Neural cell (in vitro differentiated cells): ENCODE measurements at regions not wholly inside any gene's neighbourhood (a gene's known extent, or its start where the extent isn't known, plus 50 kb on each side); places are given as distances from the start of the nearest gene placed in this dataset.

Experiments used
- H2AFZ ChIP-seq: fragments of 200-600, 300-800 bp; sonication (generic), shearing (Covaris generic); 2 replicates; pipeline ENCODE4 v1.6.0; 2014; ENCODE audit warnings: low read depth, mild to moderate bottlenecking, antibody characterized with exemption, low read length, moderate library complexity
- H3F3A ChIP-seq: fragments of 200-600 bp; shearing (Covaris generic); 2 replicates; pipeline ENCODE4 v1.6.1; 2016; ENCODE audit warnings: mild to moderate bottlenecking, moderate library complexity, mixed read lengths, antibody characterized with exemption, low read length; ENCODE audit not compliant: insufficient read depth, poor library complexity, severe bottlenecking
- H3K27ac ChIP-seq: fragments of 200-600, 300-800 bp; sonication (generic), shearing (Covaris generic); 2 replicates; pipeline ENCODE4 v1.5.1; 2014; ENCODE audit warnings: mild to moderate bottlenecking, low read length, moderate library complexity
- H3K27me3 ChIP-seq: fragments of 300-800, 200-600 bp; sonication (generic), shearing (Covaris generic); 2 replicates; pipeline ENCODE4 v1.6.0; 2014; ENCODE audit warnings: mild to moderate bottlenecking, low read depth, low read length, moderate library complexity; ENCODE audit not compliant: insufficient read depth
- H3K36me3 ChIP-seq: fragments of 300-800, 200-600 bp; sonication (generic), shearing (Covaris generic); 2 replicates; pipeline ENCODE4 v1.5.1; 2014; ENCODE audit warnings: mild to moderate bottlenecking, antibody characterized with exemption, low read length, moderate library complexity; ENCODE audit not compliant: insufficient read depth
- H3K4me2 ChIP-seq: fragments of 300-800, 200-600 bp; sonication (generic), shearing (Covaris generic); 2 replicates; pipeline ENCODE4 v1.6.0; 2014; ENCODE audit warnings: mild to moderate bottlenecking, low read length
- H3K4me3 ChIP-seq: fragments of 300-800, 200-600 bp; sonication (generic), shearing (Covaris generic); 2 replicates; pipeline ENCODE4 v1.5.1; 2014; ENCODE audit warnings: mild to moderate bottlenecking, low read length, moderate library complexity
- H3K79me2 ChIP-seq: fragments of 200-600 bp; shearing (Covaris generic); replicated peaks from 2 replicates; pipeline ENCODE4 v1.6.0; 2014; ENCODE audit warnings: mild to moderate bottlenecking, low read length, moderate library complexity; ENCODE audit not compliant: insufficient read depth
- H3K9ac ChIP-seq: fragments of 300-800, 200-600 bp; sonication (generic), shearing (Covaris generic); 2 replicates; pipeline ENCODE4 v1.6.1; 2016; ENCODE audit warnings: mild to moderate bottlenecking, low read length, mixed read lengths
- H3K9me2 ChIP-seq: fragments of 200-600 bp; shearing (Covaris generic); 2 replicates; pipeline ENCODE4 v1.6.1; 2016; ENCODE audit warnings: mild to moderate bottlenecking, low read length, mixed read lengths; ENCODE audit not compliant: insufficient read depth
- H3K9me3 ChIP-seq: fragments of 200-600, 300-800 bp; sonication (generic), shearing (Covaris generic); 2 replicates; pipeline ENCODE4 v1.6.1; 2016; ENCODE audit warnings: mild to moderate bottlenecking, mixed run types, low read length, moderate library complexity, mixed read lengths
- H4K20me1 ChIP-seq: fragments of 200-600 bp; shearing (Covaris generic); 2 replicates; pipeline ENCODE4 v1.6.1; 2016; ENCODE audit warnings: mild to moderate bottlenecking, mixed run types; ENCODE audit not compliant: insufficient read depth
- CTCF ChIP-seq: fragments of 450-650 bp; IDR thresholded peaks from 2 replicates; pipeline ENCODE4 v1.5.1; 2014; ENCODE audit warnings: antibody characterized with exemption, mild to moderate bottlenecking, moderate library complexity; ENCODE audit not compliant: poor library complexity, severe bottlenecking
- EP300 ChIP-seq: fragments of 450-650 bp; conservative IDR thresholded peaks from 2 replicates; pipeline ENCODE4 v1.6.1; 2014; ENCODE audit warnings: antibody characterized with exemption, mild to moderate bottlenecking, moderate library complexity; ENCODE audit not compliant: poor library complexity, severe bottlenecking
- EZH2 ChIP-seq: fragments of 200-600, 300-800 bp; shearing (Covaris generic), sonication (generic); IDR thresholded peaks from 2 replicates; pipeline ENCODE4 v1.6.1; 2014; ENCODE audit warnings: antibody characterized with exemption, low read length, borderline replicate concordance, mild to moderate bottlenecking; ENCODE audit not compliant: insufficient read depth, poor library complexity, severe bottlenecking
- MXI1 ChIP-seq: fragments of 450-650 bp; conservative IDR thresholded peaks from 2 replicates; pipeline ENCODE4 v1.6.1; 2014; ENCODE audit warnings: antibody characterized with exemption, mild to moderate bottlenecking; ENCODE audit not compliant: poor library complexity, severe bottlenecking
- POLR2AphosphoS5 ChIP-seq: IDR thresholded peaks from 2 replicates; pipeline ENCODE4 v1.6.1; 2012
- RAD21 ChIP-seq: fragments of 450-650 bp; conservative IDR thresholded peaks from 2 replicates; pipeline ENCODE4 v1.6.1; 2014; ENCODE audit warnings: antibody characterized with exemption, mild to moderate bottlenecking, moderate library complexity
- REST ChIP-seq: IDR thresholded peaks from 2 replicates; pipeline ENCODE4 v1.6.1; 2012; ENCODE audit warnings: borderline replicate concordance
- SMC3 ChIP-seq: fragments of 450-650 bp; conservative IDR thresholded peaks from 2 replicates; pipeline ENCODE4 v1.6.1; 2014; ENCODE audit warnings: antibody characterized with exemption, mild to moderate bottlenecking, moderate library complexity; ENCODE audit not compliant: poor library complexity
- TAF1 ChIP-seq: IDR thresholded peaks from 2 replicates; pipeline ENCODE4 v1.6.1; 2012; ENCODE audit warnings: low read depth

GRCh38 chr4:35025152-35025834, 1219.0 kb downstream of the ARAP2 start:
- TF ChIP-seq REST (no peak), SMC3 (no peak), EP300 (no peak), CTCF (no peak), TAF1 (no peak), MXI1 (no peak), EZH2 (no peak), POLR2AphosphoS5 (no peak), RAD21 (no peak)
- no peak overlapping the region for H3K4me2 ChIP-seq
- no peaks in the 10 kb centered on the region for H3K9me3 ChIP-seq
- no peak overlapping the region for H3K9ac ChIP-seq
- H4K20me1 ChIP-seq, result no peaks in the 10 kb centered on the region
- H2AFZ ChIP-seq, result no peak overlapping the region
- no peaks in the 10 kb centered on the region for H3F3A ChIP-seq
- no peaks in the 10 kb centered on the region for H3K9me2 ChIP-seq
- no peaks in the 10 kb centered on the region for H3K79me2 ChIP-seq
- no peak overlapping the region for H3K27ac ChIP-seq
- H3K36me3 ChIP-seq, result no peaks in the 10 kb centered on the region
- H3K4me3 ChIP-seq, result no peak overlapping the region
- no peaks in the 10 kb centered on the region for H3K27me3 ChIP-seq

GRCh38 chr4:35038079-35038805, 1206.1 kb downstream of the ARAP2 start:
- Histone ChIP-seq H3K27ac (no peak overlapping the region), H3K4me2 (no peak overlapping the region), H3K9me3 (no peaks in the 10 kb centered on the region), H3K4me3 (no peak overlapping the region), H3F3A (no peaks in the 10 kb centered on the region), H3K36me3 (no peaks in the 10 kb centered on the region), H2AFZ (no peak overlapping the region), H3K9ac (no peak overlapping the region), H3K9me2 (no peaks in the 10 kb centered on the region), H3K27me3 (no peaks in the 10 kb centered on the region), H3K79me2 (no peaks in the 10 kb centered on the region), H4K20me1 (no peaks in the 10 kb centered on the region)
- TF ChIP-seq RAD21 (no peak), MXI1 (no peak)
